H1 (cell line): ENCODE measurements at regions not wholly inside any gene's neighbourhood (a gene's known extent, or its start where the extent isn't known, plus 50 kb on each side); places are given as distances from the start of the nearest gene placed in this dataset.

Experiments used
- CTCF ChIA-PET: fragments of 300-600 bp; sonication (Branson Sonifier 250); formaldehyde crosslinking; loops from one replicate; lab custom pipeline; 2021; ENCODE audit not compliant: partially characterized antibody; lab: Charles Lee
- POLR2A ChIA-PET: fragments of 300-600 bp; sonication (Branson Sonifier 250); formaldehyde crosslinking; loops from one replicate; lab custom pipeline; 2021; ENCODE audit warnings: inconsistent platforms; ENCODE audit not compliant: partially characterized antibody; lab: Charles Lee
- DNase-seq, 2 experiments: peaks; one replicate each; pipeline versions ENCODE4 v3.0.0 to v3.0.0-alpha.2; 2010 to 2022; ENCODE audit warnings: low spot score in 2 of 2, low read depth in 1 of 2, mixed read lengths in 1 of 2
- FAIRE-seq: peaks from 2 replicates; lab custom pipeline; 2011; peaks lifted over from hg19 to GRCh38; lab: Jason Lieb, UNC
- H2AFZ ChIP-seq: 2 replicates; pipeline ENCODE4 v1.8.1; 2012; ENCODE audit warnings: low read length, inconsistent platforms
- H2AK5ac ChIP-seq: 2 replicates; pipeline ENCODE4 v1.6.1; 2013; ENCODE audit warnings: low read depth, low read length
- H2BK120ac ChIP-seq: replicated peaks from 2 replicates; pipeline ENCODE3; 2013; ENCODE audit warnings: low read depth, low read length, inconsistent platforms
- H2BK12ac ChIP-seq: 2 replicates; pipeline ENCODE4 v1.6.1; 2013; ENCODE audit warnings: low read depth, low read length
- H2BK15ac ChIP-seq: 2 replicates; pipeline ENCODE4 v1.6.1; 2013; ENCODE audit warnings: low read length
- H2BK20ac ChIP-seq: 2 replicates; pipeline ENCODE4 v1.6.1; 2013; ENCODE audit warnings: low read length
- H2BK5ac ChIP-seq: 2 replicates; pipeline ENCODE4 v1.6.1; 2013; ENCODE audit warnings: low read depth, low read length
- H3K14ac ChIP-seq: 2 replicates; pipeline ENCODE4 v1.6.1; 2013; ENCODE audit warnings: inconsistent platforms; ENCODE audit not compliant: insufficient read length
- H3K18ac ChIP-seq: 2 replicates; pipeline ENCODE4 v1.6.1; 2013; ENCODE audit warnings: low read length; ENCODE audit errors: extremely low read depth
- H3K23ac ChIP-seq: 2 replicates; pipeline ENCODE4 v1.6.1; 2013; ENCODE audit warnings: inconsistent platforms; ENCODE audit not compliant: insufficient read length
- H3K23me2 ChIP-seq: 2 replicates; pipeline ENCODE4 v1.6.1; 2013; ENCODE audit warnings: low read depth, low read length
- H3K27ac ChIP-seq: 2 replicates; pipeline ENCODE4 v1.6.1; 2011; ENCODE audit warnings: low read depth, low read length, inconsistent platforms
- H3K27me3 ChIP-seq, 4 experiments: replicated peaks in 1 of 4; 1 replicate in 1 of 4; 2 replicates in 3 of 4; pipeline versions ENCODE4 v1.6.1 to v1.8.1; 2011 to 2013; ENCODE audit warnings: low read length in 3 of 4, mild to moderate bottlenecking in 3 of 4, inconsistent platforms in 2 of 4, mixed read lengths in 2 of 4, moderate library complexity in 1 of 4; ENCODE audit not compliant: control insufficient read depth in 3 of 4, insufficient read depth in 3 of 4; ENCODE audit errors: extremely low read depth in 1 of 4
- H3K36me3 ChIP-seq, 4 experiments: 2 replicates each; pipeline versions ENCODE4 v1.6.1 to v1.8.1; 2011 to 2013; ENCODE audit warnings: mild to moderate bottlenecking in 4 of 4, low read length in 3 of 4, moderate library complexity in 2 of 4, control low read depth in 1 of 4, inconsistent platforms in 1 of 4; ENCODE audit not compliant: insufficient read depth in 4 of 4, control insufficient read depth in 2 of 4
- H3K4ac ChIP-seq: replicated peaks from 2 replicates; pipeline ENCODE3; 2013; ENCODE audit warnings: low read length, low read depth, mixed read lengths, inconsistent platforms; ENCODE audit not compliant: insufficient read length
- H3K4me1 ChIP-seq, 4 experiments: replicated peaks in 1 of 4; 1 replicate in 1 of 4; 2 replicates in 3 of 4; pipeline versions ENCODE4 v1.6.1 to v1.8.1; 2011 to 2013; ENCODE audit warnings: low read length in 3 of 4, inconsistent platforms in 2 of 4, mixed read lengths in 1 of 4; ENCODE audit not compliant: insufficient read depth in 4 of 4, control insufficient read depth in 3 of 4
- H3K4me2 ChIP-seq, 2 experiments: 2 replicates each; pipeline versions ENCODE4 v1.6.1 to v1.8.1; 2011 to 2013; ENCODE audit warnings: low read depth in 2 of 2, low read length in 2 of 2, control low read depth in 1 of 2, inconsistent platforms in 1 of 2, mild to moderate bottlenecking in 1 of 2; ENCODE audit not compliant: insufficient read depth in 1 of 2
- H3K4me3 ChIP-seq, 4 experiments: fragments of 200-600, 300-600 bp in 1 of 4; sonication (generic), shearing (Covaris generic), sonication (Bioruptor Twin) in 1 of 4; 2 replicates each; pipeline versions ENCODE4 v1.5.1 to v1.8.1; 2011 to 2016; ENCODE audit warnings: low read length in 4 of 4, low read depth in 3 of 4, control low read depth in 2 of 4, inconsistent platforms in 2 of 4, mild to moderate bottlenecking in 2 of 4, mixed read lengths in 1 of 4, moderate library complexity in 1 of 4; ENCODE audit not compliant: insufficient read depth in 2 of 4; ENCODE audit errors: extremely low read depth in 1 of 4
- H3K56ac ChIP-seq: replicated peaks from 2 replicates; pipeline ENCODE3; 2013; ENCODE audit warnings: low read depth, mild to moderate bottlenecking, mixed read lengths, low read length, inconsistent platforms; ENCODE audit not compliant: insufficient read length
- H3K79me1 ChIP-seq: 2 replicates; pipeline ENCODE4 v1.6.1; 2013; ENCODE audit warnings: low read depth, low read length, control low read depth
- H3K79me2 ChIP-seq, 2 experiments: 2 replicates each; pipeline versions ENCODE4 v1.6.1 to v1.8.1; 2012 to 2013; ENCODE audit warnings: low read length in 2 of 2, mild to moderate bottlenecking in 2 of 2, inconsistent platforms in 1 of 2; ENCODE audit not compliant: insufficient read depth in 2 of 2, control insufficient read depth in 1 of 2
- H3K9ac ChIP-seq, 4 experiments: replicated peaks in 1 of 4; 1 replicate in 1 of 4; 2 replicates in 3 of 4; pipeline versions ENCODE4 v1.6.1 to v1.8.1; 2011 to 2013; ENCODE audit warnings: low read depth in 3 of 4, low read length in 3 of 4, control low read depth in 2 of 4, mild to moderate bottlenecking in 2 of 4, moderate library complexity in 2 of 4, inconsistent platforms in 1 of 4; ENCODE audit errors: extremely low read depth in 1 of 4
- H3K9me3 ChIP-seq, 2 experiments: 2 replicates each; pipeline versions ENCODE4 v1.6.1 to v1.8.1; 2012 to 2013; ENCODE audit warnings: mild to moderate bottlenecking in 2 of 2, moderate library complexity in 2 of 2, control low read depth in 1 of 2, inconsistent platforms in 1 of 2, low read depth in 1 of 2, low read length in 1 of 2, mixed read lengths in 1 of 2; ENCODE audit not compliant: insufficient read depth in 2 of 2
- H4K20me1 ChIP-seq, 2 experiments: replicated peaks in 1 of 2; 2 replicates each; pipeline versions ENCODE3 to v1.8.1; 2011 to 2013; ENCODE audit warnings: inconsistent platforms in 2 of 2, low read length in 2 of 2, mild to moderate bottlenecking in 1 of 2; ENCODE audit not compliant: insufficient read depth in 2 of 2, control insufficient read depth in 1 of 2
- H4K5ac ChIP-seq: 2 replicates; pipeline ENCODE4 v1.6.1; 2013; ENCODE audit warnings: low read length, low read depth, mixed read lengths, inconsistent platforms; ENCODE audit not compliant: insufficient read length
- H4K8ac ChIP-seq: 2 replicates; pipeline ENCODE4 v1.8.0; 2013; ENCODE audit warnings: mild to moderate bottlenecking, moderate library complexity, low read length, inconsistent platforms; ENCODE audit not compliant: insufficient read depth; ENCODE audit errors: extremely low read depth
- H4K91ac ChIP-seq: replicated peaks from 2 replicates; pipeline ENCODE3; 2013; ENCODE audit warnings: low read length, mixed read lengths, inconsistent platforms; ENCODE audit not compliant: insufficient read length
- CBX8 ChIP-seq: fragments of 300-800, 300-1000 bp; sonication (generic); IDR thresholded peaks from 2 replicates; pipeline ENCODE4 v1.7.1; 2016; ENCODE audit warnings: low read depth, low read length, borderline replicate concordance
- CREB1 ChIP-seq: IDR thresholded peaks from 2 replicates; pipeline ENCODE4 v1.6.1; 2012; ENCODE audit warnings: inconsistent platforms
- FOSL1 ChIP-seq: IDR thresholded peaks from 2 replicates; pipeline ENCODE4 v1.6.1; 2011; ENCODE audit warnings: mild to moderate bottlenecking, low read depth, low read length, moderate library complexity; ENCODE audit not compliant: insufficient read depth
- GABPA ChIP-seq: IDR thresholded peaks from 2 replicates; pipeline ENCODE4 v1.6.1; 2011; ENCODE audit warnings: mild to moderate bottlenecking, low read length, moderate library complexity, borderline replicate concordance; ENCODE audit not compliant: insufficient read depth
- NRF1 ChIP-seq: IDR thresholded peaks from 2 replicates; pipeline ENCODE4 v1.6.1; 2011; ENCODE audit warnings: mild to moderate bottlenecking, low read depth, low read length, improper control_type of control experiment
- PHF8 ChIP-seq: fragments of 200-600 bp; sonication (generic); conservative IDR thresholded peaks from 2 replicates; pipeline ENCODE4 v1.7.1; 2012; ENCODE audit warnings: low read depth, mild to moderate bottlenecking, inconsistent platforms, low read length, moderate library complexity
- POLR2A ChIP-seq, 2 experiments: IDR thresholded peaks; 1 replicate in 1 of 2; 2 replicates in 1 of 2; pipeline ENCODE4 v1.6.1; 2011; ENCODE audit warnings: low read depth in 2 of 2, low read length in 2 of 2, mild to moderate bottlenecking in 2 of 2; ENCODE audit errors: control extremely low read depth in 1 of 2
- RBBP5 ChIP-seq: IDR thresholded peaks from 2 replicates; pipeline ENCODE4 v1.7.1; 2012; ENCODE audit warnings: low read depth, mild to moderate bottlenecking, inconsistent platforms, low read length, moderate library complexity, borderline replicate concordance
- RFX5 ChIP-seq: IDR thresholded peaks from 2 replicates; pipeline ENCODE4 v1.6.1; 2011; ENCODE audit warnings: low read depth, low read length, improper control_type of control experiment, borderline replicate concordance
- RNF2 ChIP-seq: fragments of 200-900, 300-1000 bp; sonication (generic); IDR thresholded peaks from 2 replicates; pipeline ENCODE4 v1.7.1; 2016; ENCODE audit warnings: borderline replicate concordance, low read depth, mild to moderate bottlenecking, antibody characterized with exemption, low read length; ENCODE audit not compliant: poor library complexity, severe bottlenecking; ENCODE audit errors: missing control alignments
- SIRT6 ChIP-seq: IDR thresholded peaks from one replicate; pipeline ENCODE4 v1.7.1; 2012; ENCODE audit warnings: low read length, inconsistent platforms
- SIX5 ChIP-seq: IDR thresholded peaks from 2 replicates; pipeline ENCODE4 v1.6.1; 2011; ENCODE audit warnings: mild to moderate bottlenecking, low read depth, low read length
- TCF12 ChIP-seq: IDR thresholded peaks from 2 replicates; pipeline ENCODE4 v1.6.1; 2011; ENCODE audit warnings: low read depth, mild to moderate bottlenecking, low read length
- ZNF274 ChIP-seq: IDR thresholded peaks from 2 replicates; pipeline ENCODE4 v1.7.0; 2012; ENCODE audit warnings: low read length, borderline replicate concordance; ENCODE audit errors: extremely low read depth
- TF ChIP-seq, protein P1 (sequence below): IDR thresholded peaks from 2 replicates; pipeline ENCODE4 v1.6.1; 2011; ENCODE audit warnings: low read length, improper control_type of control experiment

- Histone ChIP-seq H4K8ac (no peak overlapping the region), H3K79me2 (no peaks in the 10 kb centered on the region), H3K79me1 (no peaks in the 10 kb centered on the region), H3K4me2 (no peak overlapping the region), H3K9me3 (no peaks in the 10 kb centered on the region), H3K14ac (no peak overlapping the region), H4K20me1 (no peaks in the 10 kb centered on the region), H3K4me1 (no peaks in the 10 kb centered on the region), H2BK12ac (no peak overlapping the region), H3K27ac (no peak overlapping the region), H3K9ac (no peak overlapping the region), H4K5ac (no peak overlapping the region), H3K27me3 (no peaks in the 10 kb centered on the region), H2BK120ac (no peak overlapping the region), H3K56ac (no peak overlapping the region), H3K36me3 (no peaks in the 10 kb centered on the region), H3K4ac (no peak overlapping the region), H3K4me3 (no peak overlapping the region), H2BK5ac (no peak overlapping the region), H3K23ac (no peak overlapping the region), H2AFZ (no peak overlapping the region), H3K18ac (no peak overlapping the region), H2BK15ac (no peak overlapping the region), H2AK5ac (no peak overlapping the region), H2BK20ac (no peak overlapping the region), H3K23me2 (no peaks in the 10 kb centered on the region), H4K91ac (no peak overlapping the region)
- FAIRE-seq: no peak
- ChIA-PET POLR2A (no interaction called here), CTCF (no interaction called here)
- no peak for DNase-seq
- TF ChIP-seq CREB1 (no peak), RNF2 (no peak), GABPA (no peak), RFX5 (no peak), ZNF274 (no peak), PHF8 (no peak), SIRT6 (no peak), RBBP5 (no peak), NRF1 (no peak), SIX5 (no peak), TCF12 (no peak), POLR2A (IDR thresholded peaks at IDR 0.05; ENCODE audit: control extremely low read depth in 1 of 2, low read depth in 2 of 2, low read length in 2 of 2) (no peak), CBX8 (no peak), FOSL1 (no peak)
- TF ChIP-seq, protein P1, sequence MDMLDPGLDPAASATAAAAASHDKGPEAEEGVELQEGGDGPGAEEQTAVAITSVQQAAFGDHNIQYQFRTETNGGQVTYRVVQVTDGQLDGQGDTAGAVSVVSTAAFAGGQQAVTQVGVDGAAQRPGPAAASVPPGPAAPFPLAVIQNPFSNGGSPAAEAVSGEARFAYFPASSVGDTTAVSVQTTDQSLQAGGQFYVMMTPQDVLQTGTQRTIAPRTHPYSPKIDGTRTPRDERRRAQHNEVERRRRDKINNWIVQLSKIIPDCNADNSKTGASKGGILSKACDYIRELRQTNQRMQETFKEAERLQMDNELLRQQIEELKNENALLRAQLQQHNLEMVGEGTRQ: no peak
Observed at GRCh38 chr6:48818052-48818412, 645.0 kb downstream of the MMUT start.
